Brain microvascular endothelial cell (primary cell): ENCODE measurements at regions not wholly inside any gene's neighbourhood (a gene's known extent, or its start where the extent isn't known, plus 50 kb on each side); places are given as distances from the start of the nearest gene placed in this dataset.
A peak's percentile ranks its signal among the peaks of the same experiment; 100 is the strongest.

Experiments
- DNase-seq: peaks from one replicate; pipeline ENCODE4 v3.0.0-alpha.2; 2020
- H3K27ac ChIP-seq: fragments of 250-450 bp; sonication (Bioruptor Pico); 2 replicates; pipeline ENCODE4 v1.5.1; 2020; ENCODE audit warnings: mild to moderate bottlenecking, moderate library complexity
- H3K27me3 ChIP-seq: fragments of 250-450 bp; sonication (Bioruptor Pico); replicated peaks from 2 replicates; pipeline ENCODE4 v1.5.1; 2020; ENCODE audit warnings: mild to moderate bottlenecking
- H3K36me3 ChIP-seq: fragments of 250-450 bp; sonication (Bioruptor Pico); replicated peaks from 2 replicates; pipeline ENCODE4 v1.5.1; 2020; ENCODE audit warnings: mild to moderate bottlenecking
- H3K4me3 ChIP-seq: 2 replicates; pipeline ENCODE4 v1.5.1; 2011; ENCODE audit warnings: low read depth, mild to moderate bottlenecking, control low read depth, low read length, moderate library complexity
- in situ Hi-C: cut with HindIII; loops from 2 replicates; pipeline ENCODE4 v1.10.0; 2017; ENCODE audit warnings: low sequenced_read_pairs, low pct_ligation_motif_present
- TF ChIP-seq, protein P1 (sequence below): IDR thresholded peaks from 2 replicates; pipeline ENCODE4 v1.5.1; 2011; ENCODE audit warnings: low read depth, mild to moderate bottlenecking, moderate library complexity, low read length, control low read depth, inconsistent platforms; ENCODE audit errors: missing control alignments

- DNase-seq = no peak
Observed at GRCh38 chr11:11173316-11174025, 179.6 kb downstream of the CSNK2A3 start.

GRCh38 chr11:11171854-11172253 is 181.2 kb downstream of the CSNK2A3 start:
- in situ Hi-C loops = no loop called here
- H3K4me3 ChIP-seq = no peak overlapping the region
- no peak for DNase-seq

More at GRCh38 chr11:11173316-11174025, 179.6 kb downstream of the CSNK2A3 start:
- no peaks in the 10 kb centered on the region for H3K36me3 ChIP-seq
- no peaks in the 10 kb centered on the region for H3K27me3 ChIP-seq
- in situ Hi-C loops = no loop called here
- H3K4me3 ChIP-seq = no peak overlapping the region
- TF ChIP-seq, protein P1, sequence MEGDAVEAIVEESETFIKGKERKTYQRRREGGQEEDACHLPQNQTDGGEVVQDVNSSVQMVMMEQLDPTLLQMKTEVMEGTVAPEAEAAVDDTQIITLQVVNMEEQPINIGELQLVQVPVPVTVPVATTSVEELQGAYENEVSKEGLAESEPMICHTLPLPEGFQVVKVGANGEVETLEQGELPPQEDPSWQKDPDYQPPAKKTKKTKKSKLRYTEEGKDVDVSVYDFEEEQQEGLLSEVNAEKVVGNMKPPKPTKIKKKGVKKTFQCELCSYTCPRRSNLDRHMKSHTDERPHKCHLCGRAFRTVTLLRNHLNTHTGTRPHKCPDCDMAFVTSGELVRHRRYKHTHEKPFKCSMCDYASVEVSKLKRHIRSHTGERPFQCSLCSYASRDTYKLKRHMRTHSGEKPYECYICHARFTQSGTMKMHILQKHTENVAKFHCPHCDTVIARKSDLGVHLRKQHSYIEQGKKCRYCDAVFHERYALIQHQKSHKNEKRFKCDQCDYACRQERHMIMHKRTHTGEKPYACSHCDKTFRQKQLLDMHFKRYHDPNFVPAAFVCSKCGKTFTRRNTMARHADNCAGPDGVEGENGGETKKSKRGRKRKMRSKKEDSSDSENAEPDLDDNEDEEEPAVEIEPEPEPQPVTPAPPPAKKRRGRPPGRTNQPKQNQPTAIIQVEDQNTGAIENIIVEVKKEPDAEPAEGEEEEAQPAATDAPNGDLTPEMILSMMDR = no peak
- H3K27ac ChIP-seq = no peak overlapping the region

GRCh38 chr11:11171285-11171684 is 181.8 kb downstream of the CSNK2A3 start:
- Histone ChIP-seq H3K27me3 (no peaks in the 10 kb centered on the region), H3K36me3 (no peaks in the 10 kb centered on the region), H3K4me3 (no peak overlapping the region), H3K27ac (no peak overlapping the region)
- in situ Hi-C loops = no loop called here
- peak; percentile 22 for DNase-seq
- TF ChIP-seq, protein P1 = peak; percentile 6

More at GRCh38 chr11:11171854-11172253, 181.2 kb downstream of the CSNK2A3 start:
- Histone ChIP-seq H3K27ac (no peak overlapping the region), H3K36me3 (no peaks in the 10 kb centered on the region), H3K27me3 (no peaks in the 10 kb centered on the region)
- TF ChIP-seq, protein P1 = no peak

DNA sequence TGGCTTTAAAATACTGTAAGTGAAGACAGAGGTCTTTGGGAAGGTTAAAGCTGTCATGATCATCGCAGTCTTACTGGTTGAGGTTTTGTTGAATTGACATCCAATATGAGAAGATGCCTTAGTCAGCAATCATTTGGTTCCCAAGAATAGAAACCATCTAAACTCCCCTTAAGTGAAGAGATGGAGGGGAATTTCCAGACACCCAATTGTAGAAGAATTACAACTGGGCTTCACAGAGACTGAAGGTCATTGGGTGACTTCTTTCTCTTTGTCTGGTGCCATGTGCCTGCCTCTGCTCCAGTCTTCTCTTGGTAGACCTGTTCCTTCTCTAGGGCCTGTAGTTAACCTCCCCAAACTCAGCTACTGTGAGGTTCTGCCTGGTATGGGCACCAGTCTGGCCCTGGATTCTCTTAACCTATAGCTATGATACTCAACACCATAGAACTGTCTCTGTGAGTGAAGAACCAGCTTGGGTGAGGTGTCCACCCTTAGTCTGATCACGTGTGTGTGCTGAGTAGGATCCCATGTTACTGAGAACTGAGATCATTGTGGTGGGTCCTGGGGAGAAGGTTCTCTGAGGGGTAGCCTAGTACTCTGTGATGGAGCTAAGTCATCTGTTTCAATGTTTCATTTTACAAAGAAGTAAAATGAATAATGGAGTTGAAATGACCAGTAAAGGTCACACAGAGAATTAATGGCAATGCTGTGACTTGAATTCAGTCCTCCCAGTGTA is 182.5 kb downstream of the CSNK2A3 start:
- DNase-seq = no peak
- Histone ChIP-seq H3K27me3 (no peaks in the 10 kb centered on the region), H3K27ac (no peak overlapping the region), H3K4me3 (no peak overlapping the region), H3K36me3 (no peaks in the 10 kb centered on the region)
- in situ Hi-C loops = no loop called here
- TF ChIP-seq, protein P1 = no peak

GRCh38 chr11:11169715-11170351 is 183.2 kb downstream of the CSNK2A3 start:
- in situ Hi-C loops = no loop called here
- TF ChIP-seq, protein P1 = no peak
- H3K36me3 ChIP-seq = no peaks in the 10 kb centered on the region
- H3K27ac ChIP-seq = no peak overlapping the region
- no peaks in the 10 kb centered on the region for H3K27me3 ChIP-seq
- H3K4me3 ChIP-seq = no peak overlapping the region
- DNase-seq = no peak
